NCI-H1417 (cell line): ENCODE measurements at regions not wholly inside any gene's neighbourhood (a gene's known extent, or its start where the extent isn't known, plus 50 kb on each side); places are given as distances from the start of the nearest gene placed in this dataset.

ENCODE experiments used
- DNase-seq, 3 experiments: peaks; one replicate each; lab custom pipeline; 2025; lab: John Stamatoyannopoulos, UW

DNA sequence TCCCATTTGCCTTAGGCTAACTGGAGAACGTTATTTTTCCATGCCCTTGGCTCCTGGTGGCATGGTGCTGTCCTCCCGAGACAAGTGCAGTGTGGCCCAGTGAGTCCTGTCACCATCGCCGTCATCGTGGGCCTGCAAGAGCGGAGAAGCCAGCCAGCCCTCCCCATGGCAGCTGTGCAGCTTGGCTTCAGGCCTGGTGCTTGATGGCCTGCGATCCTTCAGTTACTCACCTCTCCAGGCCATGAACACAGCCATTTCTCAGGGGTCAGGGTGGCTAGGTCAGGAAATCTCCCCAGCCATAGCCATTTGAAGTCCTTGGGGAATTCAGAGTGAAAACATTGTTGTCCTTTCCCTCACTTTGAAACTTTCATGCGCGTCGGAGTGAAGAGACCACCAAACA is 189.0 kb upstream of the RGMA start:
- no peak for DNase-seq

DNA sequence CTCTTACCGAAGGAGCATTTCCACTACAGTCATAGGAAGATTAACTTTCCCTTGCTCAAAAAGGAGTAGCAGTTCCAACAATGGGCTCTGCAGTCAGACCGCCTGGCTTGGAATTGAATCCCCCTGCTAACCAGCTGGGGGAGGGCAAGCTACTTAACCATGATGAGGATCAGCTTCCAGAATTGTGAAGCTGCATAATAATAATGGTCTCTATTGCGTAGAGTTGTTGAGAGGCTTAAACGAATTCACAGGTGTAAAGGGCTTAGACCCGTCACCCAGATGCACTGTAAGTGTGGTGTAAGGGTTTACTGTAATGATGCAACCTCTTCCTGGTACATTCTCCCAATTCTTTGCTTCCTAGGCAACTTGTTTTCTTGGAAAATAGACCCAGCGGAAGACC is 185.2 kb upstream of the RGMA start:
- DNase-seq = peak in 1 of 3 experiments; percentile 25

DNA sequence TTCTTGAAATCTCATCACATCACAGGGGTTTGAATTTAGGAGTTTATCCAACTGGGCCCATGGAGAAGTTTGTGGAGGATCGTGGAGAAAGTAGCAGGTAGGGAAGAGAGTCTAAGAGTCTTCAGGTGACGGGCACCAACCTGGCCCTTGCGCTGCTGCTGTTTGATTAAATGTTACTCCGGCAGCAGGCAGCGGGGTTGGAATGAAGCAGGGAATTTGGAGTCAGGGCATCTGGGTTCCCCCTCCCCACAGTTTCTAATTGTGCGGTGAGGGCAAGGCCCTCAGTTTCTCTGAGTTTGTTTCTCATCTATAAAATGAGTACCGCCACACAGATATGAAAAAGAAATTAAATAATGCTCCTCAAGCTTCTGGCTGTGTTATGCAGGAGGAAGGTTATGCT is 182.9 kb upstream of the RGMA start:
- no peak for DNase-seq

DNA sequence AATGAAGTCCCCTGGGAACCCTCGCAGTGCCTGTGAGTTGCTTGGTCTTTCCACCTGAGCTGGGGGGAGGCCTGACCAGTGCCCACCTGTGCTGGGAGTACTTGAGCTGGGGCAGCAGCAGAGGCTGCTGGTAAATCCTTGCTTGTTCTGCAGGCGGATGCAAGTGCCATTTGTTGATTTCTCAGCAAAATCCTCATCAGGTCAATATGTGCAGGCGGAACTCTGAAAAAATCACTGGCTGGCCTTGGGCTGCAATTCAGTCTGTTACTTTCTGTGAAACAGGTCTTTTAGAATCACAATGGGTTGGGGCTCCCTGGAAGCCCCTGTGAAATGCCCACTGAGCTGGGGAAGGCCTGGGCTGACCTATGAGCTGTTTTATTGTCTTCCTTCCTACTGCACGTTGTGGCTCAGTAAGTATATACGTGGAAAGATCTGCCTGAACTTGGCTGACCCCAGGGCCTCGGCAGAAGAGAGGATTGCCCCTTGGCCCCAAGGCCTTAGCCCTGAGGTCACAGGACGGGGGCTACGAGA is 182.0 kb upstream of the RGMA start:
- peak in 1 of 3 experiments; percentile 62 for DNase-seq

DNA sequence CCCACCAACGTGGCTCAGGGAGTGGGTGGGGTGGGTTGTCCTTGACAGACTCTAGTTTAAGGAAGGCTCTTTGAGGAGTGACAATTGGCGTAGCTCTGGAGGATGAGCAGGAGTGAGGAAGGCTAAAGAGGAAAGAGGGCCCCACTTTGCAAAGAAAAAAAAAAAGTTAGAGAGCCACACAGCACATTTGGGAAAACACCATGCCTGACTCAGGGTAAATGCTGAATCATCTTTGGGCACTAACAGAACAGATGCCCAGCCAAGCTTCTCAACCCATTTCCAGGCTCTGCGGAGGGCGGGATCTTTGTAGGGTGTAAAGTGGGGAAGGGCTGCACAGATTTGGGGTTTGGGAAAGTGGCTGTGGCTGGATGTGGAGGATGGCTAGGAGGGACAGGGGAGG is 179.1 kb upstream of the RGMA start:
- DNase-seq = no peak

DNA sequence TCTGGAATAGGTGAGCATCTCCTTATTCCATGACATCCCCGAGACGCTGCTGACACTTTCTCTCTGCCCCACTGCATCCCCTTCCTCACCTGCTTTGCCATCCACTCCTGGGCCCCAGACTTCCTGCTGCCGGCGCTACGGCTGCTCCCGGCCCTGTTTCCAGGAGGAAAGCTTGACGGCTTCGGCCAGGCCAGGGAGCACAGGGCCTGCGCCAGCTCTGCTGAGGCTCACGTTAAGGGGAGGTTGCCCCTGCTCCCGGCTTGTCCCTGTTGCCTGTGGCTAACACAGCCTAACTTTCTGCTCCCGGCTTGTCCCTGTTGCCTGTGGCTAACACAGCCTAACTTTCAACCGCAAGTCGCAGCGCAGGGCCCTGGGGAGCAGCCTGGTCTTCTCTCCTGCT is 177.3 kb upstream of the RGMA start:
- DNase-seq = no peak

DNA sequence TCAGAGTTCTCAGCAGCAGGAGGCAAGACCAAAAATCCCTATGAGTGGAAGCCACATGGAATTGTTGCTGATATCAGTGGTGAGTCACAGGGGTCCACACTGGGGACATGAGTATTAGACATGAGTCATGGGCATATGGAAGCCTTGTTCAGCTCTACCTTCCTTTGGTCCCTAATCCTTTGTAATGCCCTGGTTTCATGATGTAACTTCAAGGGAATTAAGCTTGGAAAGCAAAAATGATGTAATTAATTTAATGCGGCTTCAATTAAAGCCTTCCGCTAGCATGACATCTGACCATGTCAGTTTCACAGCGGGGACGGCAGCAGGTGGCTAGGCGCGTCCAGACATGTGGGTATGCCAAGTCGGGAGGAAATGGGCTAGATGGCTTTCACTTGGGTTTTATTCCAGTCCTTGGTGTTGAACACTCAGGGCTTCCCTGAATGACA is 176.1 kb upstream of the RGMA start:
- peak in 2 of 3 experiments; percentile 13 to 54 for DNase-seq

DNA sequence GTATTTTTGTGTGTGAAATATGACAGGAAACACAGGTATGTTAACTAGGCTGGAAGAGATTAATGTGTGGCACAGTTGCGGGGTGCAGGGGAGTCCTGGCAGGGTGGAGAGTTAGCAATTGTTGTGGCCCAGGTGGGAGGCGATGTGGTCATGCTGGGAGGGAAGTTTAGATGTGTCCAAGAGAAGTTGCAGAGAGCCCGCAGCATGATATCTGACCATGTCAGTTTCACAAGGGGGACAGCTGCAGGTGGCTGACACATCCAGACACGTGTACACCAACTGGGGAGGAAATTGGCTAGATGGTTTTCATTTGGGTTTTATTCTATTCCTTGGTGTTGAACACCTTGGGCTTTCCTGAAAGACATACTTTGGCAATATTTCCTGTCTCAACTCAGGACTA is 172.8 kb upstream of the RGMA start:
- DNase-seq = no peak

DNA sequence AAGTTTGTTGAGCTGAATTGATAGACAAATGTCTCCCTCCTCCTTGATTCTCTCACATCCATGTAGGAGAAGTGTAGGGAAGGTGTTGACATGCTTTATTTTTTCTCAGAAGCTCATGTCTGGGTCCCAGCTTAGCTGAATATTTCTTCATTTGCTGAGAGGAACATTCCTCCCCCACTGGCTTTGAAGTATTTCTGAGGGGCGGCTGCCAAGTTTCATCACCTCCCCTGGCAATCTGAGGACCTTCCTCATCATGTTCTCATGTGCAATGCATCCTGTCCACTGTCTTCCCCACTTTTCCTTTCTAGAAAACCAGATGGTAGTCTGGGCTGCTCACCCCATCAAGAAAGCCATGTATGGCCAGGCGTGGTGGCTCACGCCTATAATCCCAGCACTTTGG is 168.9 kb upstream of the RGMA start:
- DNase-seq = no peak

DNA sequence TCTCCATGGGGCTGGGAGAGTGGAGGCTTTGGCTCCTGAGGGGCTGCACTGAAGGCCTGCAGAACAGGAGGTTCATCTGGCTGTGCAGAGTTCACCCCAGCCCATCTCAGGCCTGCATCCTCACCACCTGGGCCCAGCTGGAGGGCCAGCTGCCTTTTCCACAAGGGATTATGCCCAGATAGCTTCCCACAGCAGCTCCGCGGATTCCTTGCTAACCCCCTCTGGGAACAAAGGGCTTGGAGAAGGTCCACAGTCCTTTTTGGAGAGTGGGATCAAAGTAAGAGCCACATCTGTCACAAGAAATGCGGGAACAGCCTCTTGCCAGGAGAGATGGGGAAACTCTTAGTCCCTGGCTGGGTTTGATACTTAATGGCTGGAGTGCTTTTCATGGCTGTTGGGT is 164.7 kb upstream of the RGMA start:
- DNase-seq = no peak

DNA sequence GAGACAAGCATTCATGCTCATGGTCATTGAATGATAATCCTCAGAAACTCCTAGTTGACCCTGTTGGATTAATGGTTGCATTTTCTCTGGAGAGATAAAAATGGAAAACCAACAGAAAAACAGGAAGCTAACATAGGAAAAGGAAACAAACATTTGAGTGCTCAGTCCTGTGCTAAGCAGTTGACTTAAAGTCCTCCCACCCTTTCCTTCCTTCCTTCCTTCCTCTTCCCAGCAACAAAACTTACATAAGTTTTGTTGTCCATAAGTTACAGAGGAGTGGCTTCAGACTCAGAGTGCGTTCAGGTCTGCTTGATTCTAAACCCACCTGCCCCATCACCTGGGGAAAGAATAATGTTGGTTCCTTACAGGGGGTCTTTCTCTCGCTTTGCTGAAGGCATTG is 163.8 kb upstream of the RGMA start:
- no peak for DNase-seq

DNA sequence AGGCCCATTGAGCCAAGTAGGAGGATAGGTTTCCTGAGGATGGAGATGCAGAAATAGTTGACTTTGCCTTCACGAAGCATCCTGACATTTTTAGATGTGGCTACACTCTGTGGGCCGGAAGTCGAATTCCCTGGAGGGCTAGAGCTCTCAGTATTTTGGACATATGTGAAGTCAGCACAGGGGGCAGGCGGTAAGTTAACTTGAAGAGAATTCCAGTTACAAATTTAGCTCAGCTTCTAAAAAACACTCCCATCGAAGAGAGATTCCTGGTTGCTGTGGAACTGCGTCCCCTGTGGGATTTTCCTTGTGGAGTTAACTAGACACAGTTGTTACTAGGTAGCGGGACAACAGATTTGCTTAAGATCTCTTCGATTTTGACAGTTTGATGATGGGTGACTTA is 161.9 kb upstream of the RGMA start:
- DNase-seq = no peak

DNA sequence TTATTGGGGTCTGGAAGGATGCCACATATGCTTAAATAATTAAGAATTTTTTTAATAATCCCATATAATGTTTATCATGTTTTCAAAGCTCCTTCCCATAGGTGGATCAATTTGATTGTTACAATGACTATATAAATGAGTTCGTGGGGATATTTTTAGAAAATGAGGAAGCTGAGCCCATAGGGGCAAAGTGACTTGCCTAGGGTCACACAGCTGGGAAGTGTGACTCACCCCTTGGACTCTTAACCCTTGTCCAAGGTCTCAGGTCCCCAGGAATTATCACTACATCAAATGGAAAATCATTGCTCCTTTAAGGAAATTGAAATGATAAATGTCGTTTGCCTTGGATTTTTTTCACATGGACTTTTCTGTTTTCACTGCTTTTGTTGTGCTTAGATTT is 161.2 kb upstream of the RGMA start:
- no peak for DNase-seq

DNA sequence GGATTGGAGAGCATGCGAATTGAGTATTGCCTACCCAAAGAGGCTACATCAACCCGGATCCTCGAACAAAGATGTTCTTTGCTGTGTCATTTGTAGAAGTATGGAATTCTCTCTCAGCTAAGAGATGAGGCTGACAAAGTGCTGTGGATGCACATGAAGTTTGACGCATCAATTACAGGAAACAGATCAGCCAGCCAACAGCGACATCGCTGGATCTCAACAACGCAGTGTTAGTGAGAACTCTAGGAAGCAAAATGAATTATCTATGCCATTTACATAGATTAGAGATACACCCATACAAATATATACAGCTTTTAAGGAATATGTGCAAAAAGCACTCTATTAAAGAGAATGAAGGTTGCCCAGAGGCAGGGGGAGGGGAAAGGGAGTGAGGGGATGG is 160.6 kb upstream of the RGMA start:
- no peak for DNase-seq

DNA sequence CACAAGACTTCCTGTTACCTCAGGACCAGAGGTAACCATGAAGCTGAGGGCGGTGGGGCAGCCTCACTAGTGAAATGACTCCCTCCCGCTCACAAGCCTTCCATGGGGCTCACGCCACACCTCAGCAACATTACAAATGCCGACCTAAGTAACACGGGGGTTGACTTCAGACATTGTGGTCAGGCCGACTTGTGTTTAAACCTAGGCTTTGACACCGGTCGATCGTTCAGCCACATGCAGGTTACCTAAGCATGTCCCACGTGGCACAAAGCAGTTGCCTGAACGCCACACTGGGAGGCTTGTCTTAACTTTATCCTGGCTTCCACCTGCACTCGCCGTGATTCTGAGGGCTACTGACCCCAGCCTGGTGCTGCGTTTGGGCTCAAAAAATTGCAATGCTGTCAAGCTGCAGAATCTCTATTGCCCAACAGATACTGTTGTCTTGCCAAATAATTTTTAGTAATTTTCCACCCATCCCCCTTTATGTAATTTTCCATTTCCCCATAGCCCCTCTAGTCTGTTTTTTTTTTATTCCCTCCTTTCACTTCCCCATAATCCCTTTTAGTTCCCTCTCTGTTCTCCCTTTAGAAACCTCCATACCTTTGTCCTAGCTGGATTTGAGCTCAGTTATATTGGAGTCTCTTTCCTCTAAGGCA is 158.6 kb upstream of the RGMA start:
- peak in 1 of 3 experiments; percentile 44 for DNase-seq

DNA sequence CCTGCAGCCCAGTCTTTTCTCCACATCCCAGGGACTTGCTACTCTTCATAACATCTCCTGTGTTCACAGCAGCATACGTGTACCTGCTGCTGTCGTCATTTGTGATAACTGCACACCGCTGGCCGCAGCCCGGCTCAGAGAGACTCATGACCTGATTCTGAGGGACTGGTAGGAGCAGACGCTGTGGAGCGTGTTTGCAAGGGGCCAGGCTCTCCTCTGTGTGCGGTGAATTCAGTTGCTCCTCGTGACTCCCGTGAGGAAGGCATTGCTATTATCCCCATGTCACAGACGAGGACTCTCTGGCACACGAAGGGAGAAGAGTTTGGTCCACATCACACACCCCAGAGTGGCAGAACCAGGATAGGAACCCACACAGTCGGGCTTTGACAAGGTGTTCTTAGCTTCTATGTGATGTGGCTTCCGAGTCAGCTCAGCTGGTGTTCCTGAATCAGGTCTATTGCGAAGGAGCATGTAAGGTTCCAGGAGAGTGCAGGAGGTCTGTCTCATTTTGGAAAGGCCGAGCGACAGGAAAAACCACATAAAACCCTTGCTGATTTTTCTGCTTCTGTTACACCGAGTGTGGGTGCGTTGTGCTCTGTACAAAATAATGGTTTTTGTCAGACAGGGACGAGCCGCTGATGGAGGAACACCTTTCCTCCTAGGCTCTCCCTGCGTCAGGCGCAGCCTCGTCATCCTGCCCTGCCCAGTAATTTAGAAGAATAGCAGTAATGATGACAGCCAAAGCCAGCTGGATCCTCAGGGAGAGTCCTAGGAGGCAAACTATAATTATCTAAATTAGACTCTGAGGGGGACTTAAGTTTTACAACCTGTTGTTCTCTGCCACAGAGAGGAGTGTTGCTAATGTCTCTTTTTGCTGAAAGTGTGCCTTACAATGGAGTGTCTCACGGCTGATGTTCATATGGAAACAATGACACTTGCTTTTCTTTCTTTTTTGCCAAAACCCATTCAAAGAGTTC is 157.5 kb upstream of the RGMA start:
- peak in 2 of 3 experiments; percentile 84 to 95 for DNase-seq

DNA sequence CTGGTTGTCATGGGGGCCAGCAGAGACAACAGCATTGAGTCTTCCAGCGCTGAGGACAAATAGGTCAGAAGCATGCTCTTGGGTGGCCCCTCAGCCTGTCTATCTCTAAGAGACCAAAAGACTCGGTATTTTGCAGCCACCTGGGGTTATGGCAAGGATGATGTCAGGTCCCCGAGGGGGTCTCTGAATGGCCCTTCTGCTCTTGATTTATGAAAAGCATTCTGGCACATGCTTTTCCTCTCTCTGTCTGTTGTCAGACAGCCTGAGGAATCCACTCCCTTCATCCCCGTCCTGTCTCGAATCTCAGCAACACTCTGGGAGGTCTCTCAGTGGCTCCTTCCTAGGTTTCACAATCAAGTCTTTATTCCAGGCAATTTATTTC is 156.6 kb upstream of the RGMA start:
- DNase-seq = peak in 1 of 3 experiments; percentile 41

DNA sequence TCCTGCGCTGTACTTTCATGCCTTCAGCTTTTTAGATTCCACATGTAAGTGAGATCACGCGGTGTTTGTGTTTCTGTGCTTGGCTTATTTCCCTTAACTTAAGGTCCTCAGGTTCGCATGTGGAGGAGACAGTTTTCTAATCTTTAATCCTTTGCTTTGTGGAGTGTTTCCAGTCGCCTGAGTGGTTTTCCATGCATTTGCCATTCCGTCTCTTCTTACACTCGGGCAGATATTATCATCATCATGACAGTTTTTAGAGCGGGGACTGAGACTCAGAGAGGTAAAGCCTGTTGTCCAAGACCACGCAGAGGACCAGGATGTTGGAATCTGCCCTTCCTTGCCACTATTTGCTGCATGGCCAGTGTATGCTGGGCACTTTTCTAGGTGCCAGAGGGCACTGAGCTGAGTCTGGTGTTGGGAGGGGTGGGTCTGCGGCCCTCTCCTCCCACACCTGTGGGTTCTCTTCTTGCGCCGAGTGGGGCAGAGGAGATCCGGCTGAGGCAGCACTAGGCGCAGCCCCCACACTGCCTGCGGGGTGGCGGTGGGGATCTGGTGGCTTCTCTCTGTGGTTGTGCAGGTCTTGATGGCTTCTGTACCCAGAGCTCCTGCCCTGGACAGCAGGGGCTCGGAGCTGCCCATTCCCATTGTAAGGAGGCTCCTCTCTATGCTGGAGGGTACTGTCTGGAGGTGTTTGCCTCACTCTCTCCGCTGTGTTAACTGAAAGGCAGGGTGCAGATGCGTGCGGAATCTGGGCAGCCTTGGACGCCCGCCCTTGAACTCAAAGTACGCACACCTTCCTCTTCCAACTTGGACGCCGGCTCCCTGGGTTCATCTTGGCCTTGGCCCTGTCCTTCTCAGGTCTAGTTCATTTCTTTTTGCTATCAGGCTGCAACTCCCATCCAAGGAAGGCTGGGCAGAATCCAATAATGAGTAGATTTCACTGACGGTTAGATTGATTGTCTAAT is 156.0 kb upstream of the RGMA start:
- no peak for DNase-seq

DNA sequence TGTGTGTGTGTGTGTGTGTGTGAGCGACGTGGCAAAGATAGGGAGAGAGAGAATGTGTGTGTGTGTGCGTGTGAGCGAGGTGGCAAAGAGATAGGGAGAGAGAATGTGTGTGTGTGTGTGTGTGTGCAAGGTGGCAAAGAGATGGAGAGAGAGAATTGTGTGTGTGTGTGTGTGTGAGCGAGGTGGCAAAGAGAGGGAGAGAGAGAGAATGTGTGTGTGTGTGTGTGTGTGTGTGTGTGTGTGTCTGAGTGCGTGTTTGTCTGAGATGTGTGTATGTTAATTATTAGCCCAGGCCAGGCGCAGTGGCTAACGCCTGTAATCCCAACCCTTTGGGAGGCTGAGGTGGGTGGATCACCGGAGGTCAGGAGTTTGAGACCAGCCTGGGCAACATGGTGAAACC is 154.6 kb upstream of the RGMA start:
- no peak for DNase-seq

DNA sequence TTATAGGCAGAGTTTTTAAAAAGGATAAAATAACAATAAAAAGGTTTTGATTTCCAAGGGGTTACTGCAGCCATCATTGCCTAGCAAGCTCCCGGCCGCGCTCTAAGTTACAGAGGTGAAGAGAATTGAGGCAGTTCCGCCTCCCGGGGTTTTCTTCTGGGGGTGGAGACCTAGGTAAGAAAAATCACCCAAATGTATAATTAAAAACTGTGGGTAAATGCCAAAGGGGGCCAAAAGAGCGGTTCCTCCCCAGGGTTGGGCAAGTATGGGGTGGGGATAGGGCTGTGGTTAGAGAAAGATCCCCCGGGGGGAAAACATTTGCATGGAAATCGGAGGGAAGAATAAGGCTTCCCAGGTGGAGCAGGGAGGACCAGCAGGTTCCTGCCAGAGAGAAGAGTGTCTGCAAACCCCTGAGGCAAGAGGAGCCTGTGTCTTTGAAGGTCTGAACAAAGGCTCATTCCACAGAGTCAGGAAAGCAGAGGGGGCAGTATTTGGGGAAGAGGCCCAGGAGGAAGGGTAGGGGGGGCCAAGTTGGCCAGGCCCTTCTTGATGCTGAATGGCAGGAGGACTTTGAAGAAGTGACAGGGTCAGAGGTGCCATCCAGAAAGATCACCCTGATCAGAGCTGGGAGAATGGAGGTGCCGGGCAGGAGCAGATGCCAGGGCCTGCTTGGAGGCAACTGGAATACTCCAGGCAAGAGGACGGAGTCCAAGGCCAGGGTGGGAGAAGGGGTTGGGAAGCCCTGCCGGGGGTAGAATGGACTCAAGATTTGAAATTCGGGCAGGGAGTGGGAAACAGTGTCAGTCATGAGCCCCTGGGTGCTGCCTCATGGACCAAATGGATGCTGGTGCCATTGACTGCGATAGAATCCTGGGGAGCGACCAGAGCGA is 152.9 kb upstream of the RGMA start:
- DNase-seq = peak in 2 of 3 experiments; percentile 56 to 76

DNA sequence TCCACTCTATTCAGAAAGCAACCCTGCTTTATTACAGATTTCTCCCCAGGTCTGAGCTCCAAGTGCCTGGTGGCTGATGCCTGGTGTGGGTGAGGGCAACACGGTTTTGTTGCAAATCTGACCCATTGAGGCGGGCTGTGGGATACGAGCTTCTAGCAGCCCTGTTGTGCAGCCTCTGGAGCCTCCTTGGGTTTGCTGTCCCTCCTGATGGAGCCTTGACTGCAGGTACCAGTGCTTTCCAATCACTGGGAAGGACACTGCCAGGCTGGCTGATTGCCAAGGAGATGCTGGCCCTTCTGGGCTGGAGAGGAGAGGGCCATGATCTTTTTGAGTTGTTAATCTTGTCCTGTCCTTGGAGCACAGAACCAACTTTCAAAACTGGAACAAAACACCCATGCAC is 151.0 kb upstream of the RGMA start:
- DNase-seq = no peak
